Heart left ventricle (tissue), 13 donors: ENCODE measurements at regions not wholly inside any gene's neighbourhood (a gene's known extent, or its start where the extent isn't known, plus 50 kb on each side); places are given as distances from the start of the nearest gene placed in this dataset.

Experiments used
- POLR2A ChIP-seq, 2 donors: fragments of 450-650 bp; IDR thresholded peaks; one replicate each; pipeline ENCODE4 v1.6.1; 2017; ENCODE audit warnings: antibody characterized with exemption in 2 of 2, mild to moderate bottlenecking in 2 of 2, moderate library complexity in 2 of 2
- TF ChIP-seq, protein P1 (sequence below), 12 donors: fragments of 200-600 bp; sonication (generic) in 4 of 12; IDR thresholded peaks; one replicate each; pipeline versions ENCODE4 v1.5.0 to v1.8.0; 2018 to 2022; ENCODE audit warnings: antibody characterized with exemption in 12 of 12, mild to moderate bottlenecking in 5 of 12
- donor health status: ischemic (EF 13 %, LVEDD 7.1; RV severe dilation, severe dysfunction).
- donor health status: DM: no; HTN: yes; CAD: no.
- donor health status: DM: no; HTN: no; CAD: no.
- donor health status: ischemic (EF 25% LVEDD 6.9; RV normal size, moderate dysfunction).
- donor health status: ischemic (EF 25% LVEDD 5.7; RV mildly dilated, moderate dysfunction).
- donor health status: ischemic (EF 35%, LVEDD 5.7; RV mildly dilated, moderate dysfunction).
- donor health status: nonischemic (EF 11% LVEDD 7.7; RV severe dilation, severe dysfunction).
- donor health status: DM: yes; HTN: yes; CAD: no.
- donor health status: PGD.
- donor health status: ischemic (EF 29% LVEDD 5.4; RV normal size, mild dysfunction).
- donor health status: nonischemic (EF 23%, LVEDD 6.1; RV moderate dilation, normal function).

DNA sequence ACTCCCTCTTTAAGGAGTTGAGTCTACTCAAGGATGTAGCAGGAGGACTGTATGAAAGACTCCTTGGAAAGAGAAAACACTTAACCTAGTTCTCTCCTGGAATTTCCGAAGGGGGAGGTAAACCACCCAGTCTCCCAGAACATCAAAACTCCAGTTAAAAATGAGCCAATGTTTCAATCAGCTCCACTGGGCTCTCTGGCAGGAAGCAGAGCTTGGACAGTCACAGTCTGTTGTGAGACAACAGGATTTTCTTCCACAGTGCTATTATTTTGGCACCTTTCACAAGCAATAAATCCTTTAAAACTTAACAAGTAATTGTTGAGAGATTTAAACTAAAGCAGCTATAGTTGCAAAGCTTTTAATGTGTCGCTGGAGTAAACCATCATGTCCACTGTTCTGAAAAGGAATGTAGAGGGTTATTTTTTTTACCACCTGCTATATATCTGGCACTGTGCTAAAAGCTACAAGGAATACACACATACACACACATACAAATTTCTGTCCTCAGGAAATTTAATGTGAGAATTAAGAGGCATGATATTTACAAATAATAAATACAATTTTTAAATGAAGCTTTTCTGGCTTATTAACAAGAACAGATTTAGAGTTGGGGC, 229.2 kb upstream of the INTU start:
- TF ChIP-seq, protein P1, sequence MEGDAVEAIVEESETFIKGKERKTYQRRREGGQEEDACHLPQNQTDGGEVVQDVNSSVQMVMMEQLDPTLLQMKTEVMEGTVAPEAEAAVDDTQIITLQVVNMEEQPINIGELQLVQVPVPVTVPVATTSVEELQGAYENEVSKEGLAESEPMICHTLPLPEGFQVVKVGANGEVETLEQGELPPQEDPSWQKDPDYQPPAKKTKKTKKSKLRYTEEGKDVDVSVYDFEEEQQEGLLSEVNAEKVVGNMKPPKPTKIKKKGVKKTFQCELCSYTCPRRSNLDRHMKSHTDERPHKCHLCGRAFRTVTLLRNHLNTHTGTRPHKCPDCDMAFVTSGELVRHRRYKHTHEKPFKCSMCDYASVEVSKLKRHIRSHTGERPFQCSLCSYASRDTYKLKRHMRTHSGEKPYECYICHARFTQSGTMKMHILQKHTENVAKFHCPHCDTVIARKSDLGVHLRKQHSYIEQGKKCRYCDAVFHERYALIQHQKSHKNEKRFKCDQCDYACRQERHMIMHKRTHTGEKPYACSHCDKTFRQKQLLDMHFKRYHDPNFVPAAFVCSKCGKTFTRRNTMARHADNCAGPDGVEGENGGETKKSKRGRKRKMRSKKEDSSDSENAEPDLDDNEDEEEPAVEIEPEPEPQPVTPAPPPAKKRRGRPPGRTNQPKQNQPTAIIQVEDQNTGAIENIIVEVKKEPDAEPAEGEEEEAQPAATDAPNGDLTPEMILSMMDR (IDR thresholded peaks at IDR 0.05), result no peak
- TF ChIP-seq POLR2A (IDR thresholded peaks at IDR 0.05), result no peak
